Body of pancreas (tissue), 4 donors: ENCODE measurements at regions not wholly inside any gene's neighbourhood (a gene's known extent, or its start where the extent isn't known, plus 50 kb on each side); places are given as distances from the start of the nearest gene placed in this dataset.

Source experiments
- CTCF ChIP-seq, 7 experiments: fragments of 450-650 bp in 4 of 7; fragments of 200-600 bp in 3 of 7; sonication (generic) in 3 of 7; IDR thresholded peaks; one replicate each; pipeline ENCODE4 v1.5.1; 2016 to 2019; ENCODE audit warnings: antibody characterized with exemption in 7 of 7
- POLR2A ChIP-seq, 3 donors: fragments of 450-650 bp; IDR thresholded peaks; one replicate each; pipeline ENCODE4 v1.6.1; 2016; ENCODE audit warnings: antibody characterized with exemption in 3 of 3, mild to moderate bottlenecking in 2 of 3

DNA sequence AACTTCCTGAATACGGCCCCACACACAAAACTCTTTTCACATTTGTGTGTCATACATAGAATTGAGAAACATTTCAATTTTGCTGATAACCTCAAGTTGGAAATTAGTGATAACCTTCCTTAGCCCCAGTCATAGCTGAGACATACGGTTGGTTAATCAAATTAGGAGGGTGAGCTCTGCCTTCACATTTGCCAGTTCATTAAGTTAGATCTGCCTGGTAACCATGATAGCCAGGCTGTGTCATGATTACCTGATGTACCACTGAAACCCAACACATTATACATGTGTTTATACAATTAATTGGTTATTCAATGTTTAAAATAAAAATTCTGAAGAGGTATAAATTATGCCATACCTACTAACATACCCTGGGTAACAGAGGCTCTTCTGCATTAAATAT lies 60.8 kb upstream of the RAB11FIP2 start:
- no peak for TF ChIP-seq POLR2A (IDR thresholded peaks at IDR 0.05)
- no peak for TF ChIP-seq CTCF (IDR thresholded peaks at IDR 0.05)
